GM18511 (cell line): ENCODE measurements at regions not wholly inside any gene's neighbourhood (a gene's known extent, or its start where the extent isn't known, plus 50 kb on each side); places are given as distances from the start of the nearest gene placed in this dataset.

ENCODE experiments used
- ATAC-seq: cut with Tn5 transposase; IDR thresholded peaks from one replicate; pipeline ENCODE4 v1.9.1; 2021; ENCODE audit warnings: mild to moderate bottlenecking, moderate library complexity; ENCODE audit not compliant: unreplicated experiment

GRCh38 chr3:57009802-57010201, 50.7 kb upstream of the SPATA12 start:
- no peak for ATAC-seq

GRCh38 chr3:57009367-57009766, 51.1 kb upstream of the SPATA12 start:
- ATAC-seq = no peak

GRCh38 chr3:57007521-57008460, 52.7 kb upstream of the SPATA12 start:
- ATAC-seq = no peak

- ATAC-seq = no peak
Observed at GRCh38 chr3:57006949-57007419, 53.5 kb upstream of the SPATA12 start.

- ATAC-seq = no peak
Observed at GRCh38 chr3:57006179-57006657, 54.2 kb upstream of the SPATA12 start.

GRCh38 chr3:57004229-57004628, 56.2 kb upstream of the SPATA12 start:
- ATAC-seq = no peak

- ATAC-seq = no peak
Observed at GRCh38 chr3:57003676-57004075, 56.8 kb upstream of the SPATA12 start.

GRCh38 chr3:57001356-57001755, 59.1 kb upstream of the SPATA12 start:
- ATAC-seq = no peak

GRCh38 chr3:57000012-57000411, 60.5 kb upstream of the SPATA12 start:
- no peak for ATAC-seq

- ATAC-seq = no peak
Observed at GRCh38 chr3:56999547-56999946, 60.9 kb upstream of the SPATA12 start.

- no peak for ATAC-seq
Observed at GRCh38 chr3:56998076-56998529, 62.4 kb upstream of the SPATA12 start.

- ATAC-seq = no peak
Observed at GRCh38 chr3:56997675-56998074, 62.8 kb upstream of the SPATA12 start.

GRCh38 chr3:56997041-56997440, 63.4 kb upstream of the SPATA12 start:
- no peak for ATAC-seq

GRCh38 chr3:56994391-56994790, 66.1 kb upstream of the SPATA12 start:
- no peak for ATAC-seq

GRCh38 chr3:56990641-56991015, 69.8 kb upstream of the SPATA12 start:
- ATAC-seq = no peak

GRCh38 chr3:56989977-56990640, 70.4 kb upstream of the SPATA12 start:
- ATAC-seq = no peak

- no peak for ATAC-seq
Observed at GRCh38 chr3:56989169-56989976, 71.1 kb upstream of the SPATA12 start.

GRCh38 chr3:56988458-56989168, 71.9 kb upstream of the SPATA12 start:
- no peak for ATAC-seq

- no peak for ATAC-seq
Observed at GRCh38 chr3:56987238-56987895, 73.1 kb upstream of the SPATA12 start.

GRCh38 chr3:56986347-56986746, 74.1 kb upstream of the SPATA12 start:
- no peak for ATAC-seq
